ENCODE measurements at regions not wholly inside any gene's neighbourhood (a gene's known extent, or its start where the extent isn't known, plus 50 kb on each side); places are given as distances from the start of the nearest gene placed in this dataset.
A peak's percentile ranks its signal among the peaks of the same experiment; 100 is the strongest.

DNA sequence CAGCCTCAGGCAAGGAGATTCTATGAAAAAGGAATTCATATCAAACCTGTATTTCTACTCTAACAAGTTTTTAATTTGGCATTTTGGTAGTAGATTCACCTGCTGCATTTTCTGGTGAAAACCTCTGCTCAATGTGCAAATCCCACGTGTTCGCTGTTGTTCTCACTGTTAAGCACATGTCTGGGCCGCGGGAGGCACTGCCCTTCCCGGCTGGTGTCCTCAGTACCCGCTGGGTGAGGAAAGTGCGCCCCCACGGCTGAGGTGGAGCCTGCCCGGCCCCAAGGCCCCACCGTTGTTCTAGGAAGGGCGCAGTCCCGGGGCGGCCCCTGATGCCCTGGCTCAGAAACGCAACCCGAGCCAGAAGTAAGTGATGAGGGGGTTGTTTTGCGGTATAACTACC lies 193.4 kb upstream of the VWC2 start:
- TF ChIP-seq, protein P1, sequence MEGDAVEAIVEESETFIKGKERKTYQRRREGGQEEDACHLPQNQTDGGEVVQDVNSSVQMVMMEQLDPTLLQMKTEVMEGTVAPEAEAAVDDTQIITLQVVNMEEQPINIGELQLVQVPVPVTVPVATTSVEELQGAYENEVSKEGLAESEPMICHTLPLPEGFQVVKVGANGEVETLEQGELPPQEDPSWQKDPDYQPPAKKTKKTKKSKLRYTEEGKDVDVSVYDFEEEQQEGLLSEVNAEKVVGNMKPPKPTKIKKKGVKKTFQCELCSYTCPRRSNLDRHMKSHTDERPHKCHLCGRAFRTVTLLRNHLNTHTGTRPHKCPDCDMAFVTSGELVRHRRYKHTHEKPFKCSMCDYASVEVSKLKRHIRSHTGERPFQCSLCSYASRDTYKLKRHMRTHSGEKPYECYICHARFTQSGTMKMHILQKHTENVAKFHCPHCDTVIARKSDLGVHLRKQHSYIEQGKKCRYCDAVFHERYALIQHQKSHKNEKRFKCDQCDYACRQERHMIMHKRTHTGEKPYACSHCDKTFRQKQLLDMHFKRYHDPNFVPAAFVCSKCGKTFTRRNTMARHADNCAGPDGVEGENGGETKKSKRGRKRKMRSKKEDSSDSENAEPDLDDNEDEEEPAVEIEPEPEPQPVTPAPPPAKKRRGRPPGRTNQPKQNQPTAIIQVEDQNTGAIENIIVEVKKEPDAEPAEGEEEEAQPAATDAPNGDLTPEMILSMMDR (IDR thresholded peaks at IDR 0.05; ENCODE audit: low read length): peak; percentile 36; the same call in 1 of the 2 replicates
- TF ChIP-seq EZH2 (IDR thresholded peaks at IDR 0.05; ENCODE audit: borderline replicate concordance, low read length): no peak

All from OCI-LY1 (cell line).